Immature natural killer cell (primary cell): ENCODE measurements at regions not wholly inside any gene's neighbourhood (a gene's known extent, or its start where the extent isn't known, plus 50 kb on each side); places are given as distances from the start of the nearest gene placed in this dataset.

Source experiments
- DNase-seq, 3 donors: peaks; one replicate each; pipeline ENCODE4 v3.0.0; 2022; ENCODE audit warnings: mixed read lengths in 1 of 3
- H3K27ac Mint-ChIP-seq, 6 donors: one replicate each; pipeline ENCODE4 v1.8.0; 2020; ENCODE audit warnings: mixed read lengths in 6 of 6, mild to moderate bottlenecking in 5 of 6, inconsistent platforms in 4 of 6, moderate library complexity in 3 of 6
- H3K27me3 Mint-ChIP-seq, 3 donors: one replicate each; pipeline ENCODE4 v1.8.0; 2020 to 2021; ENCODE audit warnings: low read depth in 3 of 3, mild to moderate bottlenecking in 3 of 3, mixed read lengths in 3 of 3, moderate library complexity in 3 of 3, inconsistent platforms in 1 of 3
- H3K36me3 Mint-ChIP-seq, 3 donors: one replicate each; pipeline ENCODE4 v1.8.0; 2020; ENCODE audit warnings: mixed read lengths in 3 of 3, inconsistent platforms in 2 of 3, mild to moderate bottlenecking in 2 of 3
- H3K4me1 Mint-ChIP-seq, 2 donors: one replicate each; pipeline ENCODE4 v1.8.0; 2020; ENCODE audit warnings: inconsistent platforms in 2 of 2, mild to moderate bottlenecking in 2 of 2, mixed read lengths in 2 of 2, moderate library complexity in 1 of 2
- H3K4me3 Mint-ChIP-seq, 5 donors: one replicate each; pipeline ENCODE4 v1.8.0; 2020; ENCODE audit warnings: mild to moderate bottlenecking in 5 of 5, mixed read lengths in 5 of 5, inconsistent platforms in 3 of 5, moderate library complexity in 3 of 5
- H3K9me3 Mint-ChIP-seq, 6 donors: one replicate each; pipeline ENCODE4 v1.8.0; 2020; ENCODE audit warnings: mild to moderate bottlenecking in 6 of 6, mixed read lengths in 6 of 6, inconsistent platforms in 4 of 6, moderate library complexity in 3 of 6

DNA sequence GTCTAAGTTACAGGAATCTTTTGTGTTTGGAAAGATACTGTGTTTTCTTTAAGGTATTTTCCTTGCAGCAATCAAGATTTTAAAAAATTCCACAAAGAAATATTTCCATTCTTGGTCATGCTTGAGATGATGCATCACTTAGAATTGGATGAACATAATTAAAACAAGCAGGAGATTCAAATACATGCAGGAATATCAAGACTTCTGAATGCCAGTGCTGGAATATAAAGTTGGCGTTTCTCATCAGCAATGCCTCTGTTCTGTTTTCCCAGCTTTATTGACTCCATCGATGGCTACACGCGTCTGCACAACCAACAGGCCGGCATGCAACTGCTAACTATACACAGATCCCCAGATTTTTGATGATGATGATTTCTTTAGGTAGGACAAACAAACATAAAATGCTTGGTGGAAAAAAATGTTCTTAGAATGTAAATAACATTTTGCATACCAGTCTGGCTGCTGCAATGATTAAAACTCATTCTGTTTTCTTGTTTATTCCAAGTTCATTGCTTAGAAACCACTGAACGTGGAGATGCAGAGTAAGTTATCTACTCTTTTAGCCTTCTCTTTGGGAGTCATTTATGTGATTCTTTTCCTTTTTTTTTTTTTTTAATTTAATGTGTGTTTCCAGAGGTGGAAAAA, 91.3 kb upstream of the FAM171A1 start:
- no peak overlapping the region for H3K27ac Mint-ChIP-seq
- peaks cover 0 to 4% (median 0%) of the 10 kb centered on the region in 6 donors for H3K9me3 Mint-ChIP-seq
- no peaks in the 10 kb centered on the region for H3K4me1 Mint-ChIP-seq
- no peak overlapping the region for H3K4me3 Mint-ChIP-seq
- no peak for DNase-seq
- H3K36me3 Mint-ChIP-seq = no peaks in the 10 kb centered on the region
- peaks cover 0 to 10% (median 7%) of the 10 kb centered on the region in 3 donors for H3K27me3 Mint-ChIP-seq

DNA sequence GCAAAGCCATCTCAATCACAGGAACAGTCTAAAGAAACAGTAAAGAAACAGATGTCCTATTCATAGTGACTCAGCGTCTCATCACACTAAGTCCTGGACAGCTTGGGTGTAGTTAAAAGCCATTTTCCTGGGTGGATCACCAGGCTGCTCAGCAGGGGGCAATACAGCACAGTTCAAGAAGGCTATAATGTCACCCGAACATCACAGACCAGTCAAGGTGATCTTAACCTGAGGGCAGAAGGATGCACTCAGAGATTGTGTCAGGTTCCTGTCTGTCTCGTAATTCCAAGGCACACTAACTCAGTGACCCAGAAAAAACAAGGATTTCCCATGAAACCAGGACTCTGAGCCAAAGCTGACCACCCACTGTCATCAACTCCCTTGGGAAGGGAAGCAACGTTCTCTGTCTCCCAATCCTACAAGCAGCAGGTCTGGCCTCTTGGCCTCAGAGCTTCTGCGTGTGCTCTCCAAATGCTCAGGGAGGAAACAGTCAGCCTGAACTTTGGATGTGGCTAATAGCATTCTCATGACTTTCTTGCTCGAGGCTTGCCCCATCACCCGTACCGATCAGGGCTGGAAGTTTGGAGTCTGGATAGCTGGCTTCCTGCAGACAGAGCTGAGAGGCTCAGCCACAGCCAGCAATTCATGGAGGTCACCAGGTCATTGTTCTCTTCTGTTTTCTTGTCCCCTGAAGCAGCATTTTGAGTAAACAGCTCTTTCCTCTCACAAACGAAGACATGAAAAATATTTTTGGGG, 90.4 kb upstream of the FAM171A1 start:
- Mint-ChIP-seq H3K4me3 (no peak overlapping the region), H3K9me3 (peaks cover 0 to 4% (median 0%) of the 10 kb centered on the region in 6 donors), H3K27ac (no peak overlapping the region), H3K27me3 (peaks cover 0 to 10% (median 7%) of the 10 kb centered on the region in 3 donors), H3K36me3 (no peaks in the 10 kb centered on the region), H3K4me1 (no peaks in the 10 kb centered on the region)
- DNase-seq = no peak

DNA sequence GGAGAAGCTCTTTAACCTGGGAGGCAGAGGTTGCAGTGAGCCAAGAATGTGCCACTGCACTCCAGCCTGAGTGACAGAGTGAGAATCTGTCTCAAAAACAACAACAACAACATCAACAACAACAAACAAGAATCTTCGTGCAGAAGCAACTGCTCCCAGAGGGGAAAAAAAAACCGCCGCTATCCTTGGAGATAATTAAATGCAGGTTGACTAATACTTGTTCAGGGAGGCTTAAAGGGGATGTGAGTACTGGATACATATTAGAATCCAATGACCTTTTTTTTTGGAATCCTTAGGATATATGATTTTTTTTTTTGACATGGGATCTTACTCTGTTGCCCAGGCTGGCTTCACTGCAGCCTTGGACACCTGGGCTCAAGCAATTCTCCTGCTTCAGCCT, 89.6 kb upstream of the FAM171A1 start:
- Mint-ChIP-seq H3K27ac (no peak overlapping the region), H3K4me3 (no peak overlapping the region), H3K9me3 (peaks cover 0 to 4% (median 0%) of the 10 kb centered on the region in 6 donors), H3K36me3 (no peaks in the 10 kb centered on the region), H3K4me1 (no peaks in the 10 kb centered on the region), H3K27me3 (peaks cover 0 to 7% (median 7%) of the 10 kb centered on the region in 3 donors)
- DNase-seq = no peak

GRCh38 chr10:15459218-15459617, 88.1 kb upstream of the FAM171A1 start:
- Mint-ChIP-seq H3K4me3 (no peak overlapping the region), H3K27ac (no peak overlapping the region), H3K27me3 (peaks cover 0 to 7% (median 7%) of the 10 kb centered on the region in 3 donors), H3K9me3 (peaks cover 0 to 5% (median 0%) of the 10 kb centered on the region in 6 donors), H3K4me1 (no peaks in the 10 kb centered on the region), H3K36me3 (no peaks in the 10 kb centered on the region)
- DNase-seq = no peak

- H3K9me3 Mint-ChIP-seq = peaks cover 0 to 5% (median 0%) of the 10 kb centered on the region in 6 donors
- H3K4me3 Mint-ChIP-seq = no peak overlapping the region
- DNase-seq = no peak
- peaks cover 0 to 9% (median 7%) of the 10 kb centered on the region in 3 donors for H3K27me3 Mint-ChIP-seq
- no peak overlapping the region for H3K27ac Mint-ChIP-seq
- no peaks in the 10 kb centered on the region for H3K36me3 Mint-ChIP-seq
- H3K4me1 Mint-ChIP-seq = no peaks in the 10 kb centered on the region
Observed at GRCh38 chr10:15457382-15457781, 86.3 kb upstream of the FAM171A1 start.

- Mint-ChIP-seq H3K27me3 (peaks cover 0 to 10% (median 7%) of the 10 kb centered on the region in 3 donors), H3K4me1 (no peaks in the 10 kb centered on the region), H3K27ac (no peak overlapping the region), H3K9me3 (peaks cover 0 to 5% (median 0%) of the 10 kb centered on the region in 6 donors), H3K4me3 (no peak overlapping the region), H3K36me3 (no peaks in the 10 kb centered on the region)
- no peak for DNase-seq
Observed at GRCh38 chr10:15455456-15455855, 84.4 kb upstream of the FAM171A1 start.

DNA sequence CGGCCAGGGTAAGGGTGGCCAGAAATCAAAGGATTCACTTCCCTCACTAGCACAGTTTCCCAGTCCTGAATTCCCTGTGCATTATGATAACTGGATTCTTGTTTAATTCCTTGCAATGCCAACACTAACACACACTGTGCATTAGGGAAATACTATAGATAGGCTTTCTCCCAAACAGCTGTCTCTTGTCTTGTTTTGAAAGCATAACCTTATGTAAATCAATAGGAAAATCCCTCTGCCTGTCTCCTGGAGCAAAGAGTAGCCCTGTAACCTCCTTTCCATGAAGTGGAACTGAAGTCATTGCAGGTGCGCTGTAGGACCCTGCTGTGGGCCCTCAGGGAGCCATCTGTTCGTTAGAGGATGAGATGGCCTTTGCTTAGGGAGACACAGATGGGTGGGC, 82.8 kb upstream of the FAM171A1 start:
- Mint-ChIP-seq H3K9me3 (peaks cover 0 to 5% (median 0%) of the 10 kb centered on the region in 6 donors), H3K4me1 (no peaks in the 10 kb centered on the region), H3K27ac (no peak overlapping the region), H3K36me3 (no peaks in the 10 kb centered on the region), H3K27me3 (peaks cover 0 to 10% (median 7%) of the 10 kb centered on the region in 3 donors), H3K4me3 (no peak overlapping the region)
- DNase-seq = no peak

GRCh38 chr10:15453457-15453856, 82.4 kb upstream of the FAM171A1 start:
- DNase-seq = no peak
- H3K27me3 Mint-ChIP-seq = peaks cover 0 to 10% (median 4%) of the 10 kb centered on the region in 3 donors
- H3K9me3 Mint-ChIP-seq = peaks cover 0 to 5% (median 0%) of the 10 kb centered on the region in 6 donors
- no peaks in the 10 kb centered on the region for H3K36me3 Mint-ChIP-seq
- no peak overlapping the region for H3K27ac Mint-ChIP-seq
- no peak overlapping the region for H3K4me3 Mint-ChIP-seq
- H3K4me1 Mint-ChIP-seq = no peaks in the 10 kb centered on the region

DNA sequence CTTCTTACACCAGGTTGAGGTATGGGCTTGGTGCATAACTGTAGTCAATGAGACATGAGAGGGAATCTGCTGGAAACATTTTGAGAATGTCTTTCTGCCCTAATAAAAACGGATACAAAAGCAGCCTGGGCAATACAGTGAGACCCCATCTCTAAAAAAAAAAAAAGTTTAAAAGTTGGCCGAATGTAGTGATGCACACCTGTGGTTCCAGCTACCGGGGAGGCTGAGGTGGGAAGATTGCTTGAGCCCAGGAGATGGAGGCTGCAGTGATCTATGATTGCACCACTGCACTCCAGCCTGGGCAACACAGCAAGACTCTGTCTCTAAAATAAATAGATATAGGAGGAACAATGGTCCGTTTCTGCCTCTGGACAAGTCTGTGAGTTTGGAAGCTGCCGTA, 81.5 kb upstream of the FAM171A1 start:
- Mint-ChIP-seq H3K27me3 (peaks cover 0 to 10% (median 4%) of the 10 kb centered on the region in 3 donors), H3K36me3 (no peaks in the 10 kb centered on the region), H3K9me3 (peaks cover 0 to 5% (median 0%) of the 10 kb centered on the region in 6 donors), H3K27ac (no peak overlapping the region), H3K4me1 (no peaks in the 10 kb centered on the region), H3K4me3 (no peak overlapping the region)
- DNase-seq = no peak

DNA sequence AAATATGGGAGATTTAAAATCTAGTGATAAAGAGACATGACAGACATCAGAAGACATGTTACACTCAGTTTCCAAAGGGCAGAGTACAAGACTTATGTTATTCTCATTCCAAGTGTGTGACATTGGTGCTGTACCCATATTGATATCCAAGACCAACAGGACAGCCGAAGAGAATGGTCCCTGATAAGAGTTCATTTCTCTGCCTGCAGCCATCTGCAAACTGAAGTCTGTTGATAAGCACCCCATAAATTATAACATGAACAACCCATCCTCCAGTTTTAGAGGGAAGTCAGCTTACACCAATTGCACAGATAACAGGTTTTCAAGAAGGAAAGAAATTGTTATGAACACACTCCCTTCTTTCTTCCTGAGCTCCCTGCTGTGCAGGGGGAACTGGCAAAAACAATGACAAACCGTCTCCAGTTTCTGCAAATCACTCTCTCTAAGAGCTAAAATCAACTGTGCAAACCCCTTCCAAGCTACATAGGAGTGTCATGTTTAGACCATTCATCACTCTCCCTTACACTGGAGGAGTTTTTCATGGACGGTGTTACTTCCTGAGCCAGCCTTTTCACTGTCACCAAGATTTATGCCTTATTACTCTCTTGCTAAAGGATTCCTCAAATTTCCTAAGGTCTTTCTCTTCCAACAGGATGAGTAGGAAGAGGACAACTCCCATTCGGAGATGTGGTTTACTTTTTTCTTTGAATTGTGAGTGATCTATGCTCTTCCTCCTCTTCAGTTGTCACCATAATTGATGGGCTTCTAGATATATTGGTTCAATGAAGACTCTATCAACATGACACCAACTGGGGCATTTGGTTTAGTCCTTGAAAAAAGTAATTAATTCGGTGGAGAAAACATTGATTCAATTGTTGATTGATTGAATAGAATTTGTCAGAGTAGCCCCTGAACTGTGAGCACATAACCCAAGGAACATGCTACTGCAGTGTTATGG, 80.3 kb upstream of the FAM171A1 start:
- Mint-ChIP-seq H3K27me3 (peaks cover 2 to 12% (median 3%) of the 10 kb centered on the region in 3 donors), H3K36me3 (no peaks in the 10 kb centered on the region)
- no peak for DNase-seq

GRCh38 chr10:15448598-15448997, 77.5 kb upstream of the FAM171A1 start:
- Mint-ChIP-seq H3K27ac (no peak overlapping the region), H3K36me3 (no peaks in the 10 kb centered on the region), H3K4me3 (no peak overlapping the region), H3K9me3 (no peaks in the 10 kb centered on the region), H3K27me3 (peaks cover 2 to 16% (median 3%) of the 10 kb centered on the region in 3 donors), H3K4me1 (no peaks in the 10 kb centered on the region)
- no peak for DNase-seq

More for the DNA sequence above, 80.3 kb upstream of the FAM171A1 start:
- H3K9me3 Mint-ChIP-seq = peaks cover 0 to 5% (median 0%) of the 10 kb centered on the region in 6 donors
- no peak overlapping the region for H3K27ac Mint-ChIP-seq
- H3K4me1 Mint-ChIP-seq = no peaks in the 10 kb centered on the region
- H3K4me3 Mint-ChIP-seq = no peak overlapping the region

DNA sequence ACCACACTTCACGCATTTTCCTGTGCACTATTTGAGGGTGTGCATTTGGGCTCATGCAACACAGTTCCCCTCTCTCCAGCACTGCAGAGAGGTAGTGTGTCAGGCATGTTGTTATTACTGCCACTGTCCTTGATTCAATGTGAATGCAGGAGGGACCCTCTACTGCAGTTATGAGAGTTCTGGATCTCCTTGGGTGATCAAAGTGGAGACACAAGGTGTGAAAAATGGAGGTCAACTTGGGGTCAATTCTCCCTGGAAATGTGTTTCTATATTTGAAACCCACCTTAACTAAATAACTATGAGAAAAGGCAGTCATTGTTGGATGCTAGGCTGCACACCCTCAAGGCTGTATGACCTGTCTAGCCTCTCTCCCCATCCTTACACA, 73.9 kb upstream of the FAM171A1 start:
- peaks cover 3 to 14% (median 4%) of the 10 kb centered on the region in 3 donors for H3K27me3 Mint-ChIP-seq
- H3K4me1 Mint-ChIP-seq = no peaks in the 10 kb centered on the region
- no peaks in the 10 kb centered on the region for H3K36me3 Mint-ChIP-seq
- H3K27ac Mint-ChIP-seq = no peak overlapping the region
- DNase-seq = no peak
- no peaks in the 10 kb centered on the region for H3K9me3 Mint-ChIP-seq
- H3K4me3 Mint-ChIP-seq = no peak overlapping the region

DNA sequence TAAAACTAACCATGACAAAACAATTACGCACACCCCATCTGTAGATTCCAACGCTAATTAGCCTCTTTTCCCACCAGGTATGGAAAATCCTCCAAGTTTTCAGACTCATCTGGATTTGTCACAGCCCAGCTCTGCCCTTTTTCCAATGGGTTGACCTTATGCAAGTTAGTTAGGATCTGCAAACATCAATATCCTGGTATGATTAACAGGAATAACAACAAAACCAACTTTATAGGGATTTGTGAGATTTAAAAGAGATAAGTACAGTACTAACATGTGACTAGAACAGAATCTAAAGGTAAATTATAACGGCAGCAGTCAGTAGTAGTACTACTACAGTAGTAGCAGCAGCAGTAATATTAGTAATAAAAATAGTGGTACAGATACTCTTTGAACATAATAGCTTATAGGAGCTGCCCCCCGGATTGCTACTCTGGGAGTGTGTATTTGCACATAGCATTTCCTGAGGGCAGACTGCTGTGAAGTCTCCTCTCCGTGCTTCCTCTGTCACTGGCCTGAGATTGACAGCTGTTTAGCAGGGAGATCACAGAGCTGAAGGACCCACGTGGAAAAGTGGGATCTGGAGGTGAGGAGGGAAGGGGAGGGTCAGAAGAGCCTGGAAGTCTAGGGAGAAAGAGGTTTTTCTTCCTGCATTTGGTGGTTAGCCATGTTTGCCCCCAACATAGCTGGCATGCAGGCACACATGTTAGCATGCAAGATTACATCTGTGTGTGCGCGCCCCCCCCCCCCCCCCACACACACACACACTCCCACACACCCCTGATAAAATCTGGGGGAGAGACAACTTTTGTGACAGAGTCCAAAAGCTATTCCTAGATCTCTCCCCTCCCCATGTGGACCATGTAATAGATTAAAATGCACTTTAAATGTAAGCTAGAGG, 73.3 kb upstream of the FAM171A1 start:
- Mint-ChIP-seq H3K27ac (no peak overlapping the region), H3K9me3 (no peaks in the 10 kb centered on the region), H3K4me3 (no peak overlapping the region), H3K4me1 (no peaks in the 10 kb centered on the region), H3K27me3 (peaks cover 4 to 14% (median 5%) of the 10 kb centered on the region in 3 donors), H3K36me3 (no peaks in the 10 kb centered on the region)
- no peak for DNase-seq
